ENCODE measurements at regions not wholly inside any gene's neighbourhood (a gene's known extent, or its start where the extent isn't known, plus 50 kb on each side); places are given as distances from the start of the nearest gene placed in this dataset.

DNA sequence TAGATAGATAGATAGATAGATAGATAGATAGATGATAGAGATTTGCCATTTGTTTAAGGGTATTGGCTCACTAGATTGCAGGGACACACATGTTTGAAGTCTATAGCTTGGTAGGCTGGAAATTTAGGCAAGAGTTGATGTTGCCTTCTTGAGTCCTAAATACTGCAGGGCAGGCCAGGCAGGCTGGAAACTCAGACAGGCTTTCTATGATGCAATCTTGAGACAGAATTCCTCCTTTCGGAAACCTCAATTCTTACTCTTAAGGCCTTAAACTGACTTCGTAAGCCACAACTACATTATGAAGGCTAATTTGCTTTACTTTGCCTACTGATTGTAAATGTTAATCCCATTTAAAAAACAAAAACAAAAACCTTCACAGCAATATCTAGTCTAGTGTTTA is 322.9 kb upstream of the AKR1E2 start:
- TF ChIP-seq ZNF274 (IDR thresholded peaks at IDR 0.05; ENCODE audit: borderline replicate concordance, low read depth, low read length) (no peak), TRIM28 (IDR thresholded peaks at IDR 0.05) (no peak), ZBTB7A (IDR thresholded peaks at IDR 0.05; ENCODE audit: borderline replicate concordance, control insufficient read depth, low read depth, low read length) (no peak), BMI1 (IDR thresholded peaks at IDR 0.05; ENCODE audit: low read length) (no peak), TCF3 (CRISPR knock-in tag; IDR thresholded peaks at IDR 0.05) (no peak), ZNF639 (CRISPR knock-in tag; conservative IDR thresholded peaks at IDR 0.05 in 1 of 2, IDR thresholded peaks at IDR 0.05 in 1 of 2) (no peak), RAD21 (CRISPR knock-in tag; conservative IDR thresholded peaks at IDR 0.05 in 1 of 2, IDR thresholded peaks at IDR 0.05 in 1 of 2) (no peak), NR3C1 (CRISPR knock-in tag; IDR thresholded peaks at IDR 0.05) (no peak), EP300 (IDR thresholded peaks at IDR 0.05; ENCODE audit: low read length) (no peak), HNRNPK (IDR thresholded peaks at IDR 0.05; ENCODE audit: low read depth, low read length, poor library complexity, severe bottlenecking) (no peak), SMC3 (conservative IDR thresholded peaks at IDR 0.05; ENCODE audit: insufficient read depth, low read depth, low read length) (no peak)

Data from K562 (cell line).